Neural progenitor cell (in vitro differentiated cells): ENCODE measurements at regions not wholly inside any gene's neighbourhood (a gene's known extent, or its start where the extent isn't known, plus 50 kb on each side); places are given as distances from the start of the nearest gene placed in this dataset.

Source experiments
- DNase-seq: peaks from one replicate; pipeline ENCODE4 v3.0.0-alpha.2; 2016; ENCODE audit warnings: low spot score
- H2AFZ ChIP-seq: fragments of 200-600 bp; sonication (generic); replicated peaks from 2 replicates; pipeline ENCODE4 v1.6.1; 2016; ENCODE audit warnings: antibody characterized with exemption
- H3F3A ChIP-seq: fragments of 200-600 bp; sonication (generic); 2 replicates; pipeline ENCODE4 v1.6.1; 2016; ENCODE audit warnings: antibody characterized with exemption, low read depth
- H3K27ac ChIP-seq: fragments of 200-600 bp; sonication (generic); 2 replicates; pipeline ENCODE4 v1.5.1; 2016; ENCODE audit warnings: mild to moderate bottlenecking
- H3K27me3 ChIP-seq: fragments of 200-600 bp; sonication (generic); 2 replicates; pipeline ENCODE4 v1.6.1; 2016; ENCODE audit warnings: mild to moderate bottlenecking, moderate library complexity
- H3K36me3 ChIP-seq: fragments of 200-600 bp; sonication (generic); 2 replicates; pipeline ENCODE4 v1.5.1; 2016
- H3K4me1 ChIP-seq: fragments of 200-600 bp; sonication (generic); 2 replicates; pipeline ENCODE4 v1.6.1; 2016; ENCODE audit warnings: mixed run types
- H3K4me2 ChIP-seq: fragments of 200-600 bp; sonication (generic); 2 replicates; pipeline ENCODE4 v1.6.1; 2016
- H3K4me3 ChIP-seq: fragments of 200-600 bp; sonication (generic); 2 replicates; pipeline ENCODE4 v1.5.1; 2016
- H3K79me2 ChIP-seq: fragments of 200-600 bp; sonication (generic); 2 replicates; pipeline ENCODE4 v1.6.1; 2016; ENCODE audit warnings: low read depth
- H3K9ac ChIP-seq: fragments of 200-600 bp; sonication (generic); 2 replicates; pipeline ENCODE4 v1.6.1; 2016
- H3K9me3 ChIP-seq: fragments of 200-600 bp; sonication (generic); 2 replicates; pipeline ENCODE4 v1.5.1; 2016; ENCODE audit warnings: low read depth
- H4K20me1 ChIP-seq: fragments of 200-600 bp; sonication (generic); 2 replicates; pipeline ENCODE4 v1.6.1; 2016; ENCODE audit warnings: low read depth
- H3K27ac Mint-ChIP-seq: 3 replicates; pipeline ENCODE4 v1.8.0; 2021; ENCODE audit warnings: mixed read lengths
- H3K27me3 Mint-ChIP-seq: 2 replicates; pipeline ENCODE4 v1.8.0; 2022; ENCODE audit warnings: low read depth, mild to moderate bottlenecking, inconsistent platforms, moderate library complexity, mixed read lengths; ENCODE audit not compliant: insufficient read depth
- H3K36me3 Mint-ChIP-seq: 3 replicates; pipeline ENCODE4 v1.8.0; 2021; ENCODE audit warnings: mixed read lengths
- H3K4me1 Mint-ChIP-seq: 3 replicates; pipeline ENCODE4 v1.8.0; 2021; ENCODE audit warnings: mixed read lengths
- H3K4me3 Mint-ChIP-seq: 3 replicates; pipeline ENCODE4 v1.8.0; 2021; ENCODE audit warnings: mild to moderate bottlenecking, moderate library complexity, mixed read lengths
- H3K9me3 Mint-ChIP-seq: 3 replicates; pipeline ENCODE4 v1.8.0; 2020; ENCODE audit warnings: mixed read lengths
- EZH2 ChIP-seq: fragments of 200-600 bp; sonication (generic); IDR thresholded peaks from 2 replicates; pipeline ENCODE4 v1.6.1; 2017; ENCODE audit warnings: antibody characterized with exemption, mild to moderate bottlenecking, moderate library complexity
- EZH2phosphoT487 ChIP-seq: fragments of 200-600 bp; sonication (generic); IDR thresholded peaks from 2 replicates; pipeline ENCODE4 v1.6.1; 2017; ENCODE audit warnings: antibody characterized with exemption
- TF ChIP-seq, protein P1 (sequence below): fragments of 200-600 bp; sonication (generic); IDR thresholded peaks from 2 replicates; pipeline ENCODE4 v1.5.1; 2017; ENCODE audit warnings: antibody characterized with exemption, mild to moderate bottlenecking

DNA sequence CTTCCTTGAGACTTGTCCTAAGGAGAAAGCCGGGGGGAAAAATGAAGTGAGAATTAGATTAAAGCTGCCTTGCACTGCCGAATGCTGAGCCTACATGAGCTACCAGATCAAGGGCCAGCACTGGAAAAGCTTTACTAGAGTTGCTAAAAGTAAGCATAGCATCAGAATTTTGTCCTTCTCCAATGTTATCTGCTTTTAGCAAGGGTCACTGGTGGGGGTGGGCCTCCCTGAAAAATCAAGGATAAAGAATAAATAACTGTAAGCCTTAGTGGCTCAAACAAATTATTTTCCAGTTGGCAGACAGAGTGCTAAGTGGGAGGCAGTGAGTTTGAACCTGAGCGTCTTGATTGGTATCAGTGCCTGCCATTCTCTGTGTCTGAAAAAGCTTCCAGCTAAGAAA, 310.5 kb upstream of the PITX2 start:
- H3K27ac Mint-ChIP-seq = no peak overlapping the region
- Histone ChIP-seq H3K79me2 (no peaks in the 10 kb centered on the region), H2AFZ (no peak overlapping the region), H3K4me3 (no peak overlapping the region), H3F3A (no peaks in the 10 kb centered on the region), H3K9ac (no peak overlapping the region), H3K4me2 (no peak overlapping the region), H3K9me3 (no peaks in the 10 kb centered on the region), H3K27ac (no peak overlapping the region), H4K20me1 (no peaks in the 10 kb centered on the region), H3K36me3 (no peaks in the 10 kb centered on the region), H3K4me1 (no peaks in the 10 kb centered on the region), H3K27me3 (no peaks in the 10 kb centered on the region)
- TF ChIP-seq EZH2 = no peak
- TF ChIP-seq, protein P1, sequence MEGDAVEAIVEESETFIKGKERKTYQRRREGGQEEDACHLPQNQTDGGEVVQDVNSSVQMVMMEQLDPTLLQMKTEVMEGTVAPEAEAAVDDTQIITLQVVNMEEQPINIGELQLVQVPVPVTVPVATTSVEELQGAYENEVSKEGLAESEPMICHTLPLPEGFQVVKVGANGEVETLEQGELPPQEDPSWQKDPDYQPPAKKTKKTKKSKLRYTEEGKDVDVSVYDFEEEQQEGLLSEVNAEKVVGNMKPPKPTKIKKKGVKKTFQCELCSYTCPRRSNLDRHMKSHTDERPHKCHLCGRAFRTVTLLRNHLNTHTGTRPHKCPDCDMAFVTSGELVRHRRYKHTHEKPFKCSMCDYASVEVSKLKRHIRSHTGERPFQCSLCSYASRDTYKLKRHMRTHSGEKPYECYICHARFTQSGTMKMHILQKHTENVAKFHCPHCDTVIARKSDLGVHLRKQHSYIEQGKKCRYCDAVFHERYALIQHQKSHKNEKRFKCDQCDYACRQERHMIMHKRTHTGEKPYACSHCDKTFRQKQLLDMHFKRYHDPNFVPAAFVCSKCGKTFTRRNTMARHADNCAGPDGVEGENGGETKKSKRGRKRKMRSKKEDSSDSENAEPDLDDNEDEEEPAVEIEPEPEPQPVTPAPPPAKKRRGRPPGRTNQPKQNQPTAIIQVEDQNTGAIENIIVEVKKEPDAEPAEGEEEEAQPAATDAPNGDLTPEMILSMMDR = no peak
- TF ChIP-seq EZH2phosphoT487 = no peak
- H3K4me1 Mint-ChIP-seq = no peaks in the 10 kb centered on the region
- no peaks in the 10 kb centered on the region for H3K27me3 Mint-ChIP-seq
- no peak overlapping the region for H3K4me3 Mint-ChIP-seq
- no peaks in the 10 kb centered on the region for H3K9me3 Mint-ChIP-seq
- no peak for DNase-seq
- no peaks in the 10 kb centered on the region for H3K36me3 Mint-ChIP-seq

DNA sequence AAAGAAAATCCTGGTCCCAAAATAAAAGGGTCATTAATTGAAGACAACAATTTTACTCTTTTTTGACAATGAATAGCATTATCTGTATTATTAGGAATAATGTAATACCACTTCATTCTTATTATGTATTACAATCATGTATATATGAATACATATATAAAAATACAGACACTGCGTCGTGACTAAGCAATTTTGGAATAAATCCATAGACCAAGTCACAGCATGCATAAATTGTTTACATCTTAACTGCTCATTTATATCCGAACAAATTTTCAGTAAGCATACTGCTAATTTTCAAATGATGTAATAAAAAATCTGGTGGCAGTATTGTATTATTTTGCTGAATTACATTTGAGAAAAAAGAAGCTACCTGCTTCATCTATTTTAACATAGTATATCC, 321.6 kb upstream of the PITX2 start:
- no peaks in the 10 kb centered on the region for H3K27me3 Mint-ChIP-seq
- no peaks in the 10 kb centered on the region for H3K4me1 ChIP-seq
- H3K9me3 Mint-ChIP-seq = no peaks in the 10 kb centered on the region
- H3K9me3 ChIP-seq = no peaks in the 10 kb centered on the region
- H3K27me3 ChIP-seq = no peaks in the 10 kb centered on the region
- H2AFZ ChIP-seq = no peak overlapping the region
- no peak overlapping the region for H3K27ac Mint-ChIP-seq
- no peaks in the 10 kb centered on the region for H3K79me2 ChIP-seq
- H3K4me2 ChIP-seq = no peak overlapping the region
- H3K36me3 ChIP-seq = no peaks in the 10 kb centered on the region
- no peak for DNase-seq
- no peaks in the 10 kb centered on the region for H3K4me1 Mint-ChIP-seq
- no peak overlapping the region for H3K27ac ChIP-seq
- H3F3A ChIP-seq = no peaks in the 10 kb centered on the region
- H3K4me3 ChIP-seq = no peak overlapping the region
- no peak for TF ChIP-seq EZH2
- TF ChIP-seq, protein P1 = no peak
- TF ChIP-seq EZH2phosphoT487 = no peak
- H3K36me3 Mint-ChIP-seq = no peaks in the 10 kb centered on the region
- no peak overlapping the region for H3K9ac ChIP-seq
- H4K20me1 ChIP-seq = no peaks in the 10 kb centered on the region
- H3K4me3 Mint-ChIP-seq = no peak overlapping the region

DNA sequence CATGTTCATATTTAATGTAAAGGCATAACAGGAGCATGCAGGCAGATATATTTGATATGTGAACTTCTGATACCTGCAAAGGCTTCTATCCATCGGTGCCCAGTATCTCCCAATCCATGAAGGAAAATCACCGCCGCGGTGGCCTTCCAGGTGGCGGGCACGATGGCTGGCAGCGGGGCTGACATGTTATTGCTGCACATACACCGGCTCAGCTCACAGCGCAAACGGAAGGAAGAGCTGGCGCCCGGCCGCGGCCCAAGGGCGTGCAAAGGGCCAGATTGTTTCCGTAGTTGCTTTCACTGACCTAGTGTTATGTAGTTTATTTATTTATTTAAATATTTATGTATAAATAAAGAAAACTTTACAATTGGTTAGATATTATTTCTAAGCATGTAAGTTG, 322.7 kb upstream of the PITX2 start:
- no peak overlapping the region for H3K27ac ChIP-seq
- H3K4me2 ChIP-seq = no peak overlapping the region
- no peaks in the 10 kb centered on the region for H3K27me3 Mint-ChIP-seq
- no peak overlapping the region for H3K27ac Mint-ChIP-seq
- no peaks in the 10 kb centered on the region for H3K9me3 ChIP-seq
- no peak overlapping the region for H3K4me3 ChIP-seq
- no peaks in the 10 kb centered on the region for H3K27me3 ChIP-seq
- H2AFZ ChIP-seq = no peak overlapping the region
- H4K20me1 ChIP-seq = no peaks in the 10 kb centered on the region
- H3K4me1 Mint-ChIP-seq = no peaks in the 10 kb centered on the region
- no peak overlapping the region for H3K4me3 Mint-ChIP-seq
- H3K9ac ChIP-seq = no peak overlapping the region
- no peak for DNase-seq
- H3K79me2 ChIP-seq = no peaks in the 10 kb centered on the region
- H3K36me3 Mint-ChIP-seq = no peaks in the 10 kb centered on the region
- H3K4me1 ChIP-seq = no peaks in the 10 kb centered on the region
- no peaks in the 10 kb centered on the region for H3K9me3 Mint-ChIP-seq
- H3K36me3 ChIP-seq = no peaks in the 10 kb centered on the region
- TF ChIP-seq EZH2phosphoT487 (no peak), EZH2 (no peak)
- TF ChIP-seq, protein P1 = no peak
- no peaks in the 10 kb centered on the region for H3F3A ChIP-seq

DNA sequence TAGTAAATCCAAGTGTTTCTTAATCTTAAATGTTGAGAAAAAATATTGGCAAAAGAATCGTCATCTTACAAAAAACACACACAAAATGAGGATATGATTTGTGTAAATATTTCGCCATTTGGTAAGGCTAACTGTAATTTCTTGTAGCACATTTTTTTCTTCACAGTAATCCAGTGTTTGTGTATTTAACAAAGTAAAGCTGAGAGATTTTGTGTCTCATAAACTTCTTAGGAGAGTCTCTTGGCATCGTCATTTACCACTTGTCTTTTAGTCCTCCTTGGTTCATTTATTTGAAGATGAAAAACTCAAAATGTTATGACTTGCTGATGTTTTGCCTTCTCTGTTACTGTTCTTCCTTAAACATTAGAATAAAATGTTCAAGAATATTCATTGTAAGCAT, 326.7 kb upstream of the PITX2 start:
- no peak for TF ChIP-seq EZH2phosphoT487
- TF ChIP-seq, protein P1 = no peak
- TF ChIP-seq EZH2 = no peak
- H3K4me1 ChIP-seq = no peaks in the 10 kb centered on the region
- H3K4me3 ChIP-seq = no peak overlapping the region
- H3K36me3 ChIP-seq = no peaks in the 10 kb centered on the region
- no peak overlapping the region for H2AFZ ChIP-seq
- Mint-ChIP-seq H3K4me1 (no peaks in the 10 kb centered on the region), H3K27ac (no peak overlapping the region), H3K9me3 (no peaks in the 10 kb centered on the region), H3K36me3 (no peaks in the 10 kb centered on the region), H3K27me3 (no peaks in the 10 kb centered on the region), H3K4me3 (no peak overlapping the region)
- H3K4me2 ChIP-seq = no peak overlapping the region
- H3F3A ChIP-seq = no peaks in the 10 kb centered on the region
- H3K79me2 ChIP-seq = no peaks in the 10 kb centered on the region
- H4K20me1 ChIP-seq = no peaks in the 10 kb centered on the region
- no peak overlapping the region for H3K9ac ChIP-seq
- no peaks in the 10 kb centered on the region for H3K27me3 ChIP-seq
- H3K9me3 ChIP-seq = no peaks in the 10 kb centered on the region
- no peak overlapping the region for H3K27ac ChIP-seq
- no peak for DNase-seq
